ENCODE measurements at regions not wholly inside any gene's neighbourhood (a gene's known extent, or its start where the extent isn't known, plus 50 kb on each side); places are given as distances from the start of the nearest gene placed in this dataset.

DNA sequence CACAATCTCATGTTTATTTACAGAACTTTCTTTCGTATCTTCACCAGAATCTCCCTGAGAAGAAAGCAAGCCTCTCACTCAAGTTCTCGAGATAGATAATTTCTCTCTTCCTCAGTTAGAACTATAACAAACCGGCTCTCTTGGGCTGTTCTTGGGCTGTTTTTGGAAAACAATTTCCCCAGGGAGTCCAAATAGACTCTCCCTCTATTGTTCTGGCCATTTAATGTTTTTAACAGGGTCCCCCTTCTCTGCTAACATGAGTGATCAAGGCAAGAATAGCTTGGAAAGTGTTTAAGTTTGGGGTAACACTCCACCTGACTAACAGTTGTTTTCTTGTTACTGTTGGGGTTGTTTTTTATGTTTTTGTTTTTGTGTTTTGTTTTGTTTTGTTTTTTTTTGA lies 64.8 kb upstream of the UCN3 start:
- TF ChIP-seq, protein P1, sequence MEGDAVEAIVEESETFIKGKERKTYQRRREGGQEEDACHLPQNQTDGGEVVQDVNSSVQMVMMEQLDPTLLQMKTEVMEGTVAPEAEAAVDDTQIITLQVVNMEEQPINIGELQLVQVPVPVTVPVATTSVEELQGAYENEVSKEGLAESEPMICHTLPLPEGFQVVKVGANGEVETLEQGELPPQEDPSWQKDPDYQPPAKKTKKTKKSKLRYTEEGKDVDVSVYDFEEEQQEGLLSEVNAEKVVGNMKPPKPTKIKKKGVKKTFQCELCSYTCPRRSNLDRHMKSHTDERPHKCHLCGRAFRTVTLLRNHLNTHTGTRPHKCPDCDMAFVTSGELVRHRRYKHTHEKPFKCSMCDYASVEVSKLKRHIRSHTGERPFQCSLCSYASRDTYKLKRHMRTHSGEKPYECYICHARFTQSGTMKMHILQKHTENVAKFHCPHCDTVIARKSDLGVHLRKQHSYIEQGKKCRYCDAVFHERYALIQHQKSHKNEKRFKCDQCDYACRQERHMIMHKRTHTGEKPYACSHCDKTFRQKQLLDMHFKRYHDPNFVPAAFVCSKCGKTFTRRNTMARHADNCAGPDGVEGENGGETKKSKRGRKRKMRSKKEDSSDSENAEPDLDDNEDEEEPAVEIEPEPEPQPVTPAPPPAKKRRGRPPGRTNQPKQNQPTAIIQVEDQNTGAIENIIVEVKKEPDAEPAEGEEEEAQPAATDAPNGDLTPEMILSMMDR (IDR thresholded peaks at IDR 0.05), result no peak
- TF ChIP-seq ZFX (IDR thresholded peaks at IDR 0.05; ENCODE audit: borderline replicate concordance), result no peak

All from 22Rv1 (cell line).